ENCODE measurements at regions not wholly inside any gene's neighbourhood (a gene's known extent, or its start where the extent isn't known, plus 50 kb on each side); places are given as distances from the start of the nearest gene placed in this dataset.

DNA sequence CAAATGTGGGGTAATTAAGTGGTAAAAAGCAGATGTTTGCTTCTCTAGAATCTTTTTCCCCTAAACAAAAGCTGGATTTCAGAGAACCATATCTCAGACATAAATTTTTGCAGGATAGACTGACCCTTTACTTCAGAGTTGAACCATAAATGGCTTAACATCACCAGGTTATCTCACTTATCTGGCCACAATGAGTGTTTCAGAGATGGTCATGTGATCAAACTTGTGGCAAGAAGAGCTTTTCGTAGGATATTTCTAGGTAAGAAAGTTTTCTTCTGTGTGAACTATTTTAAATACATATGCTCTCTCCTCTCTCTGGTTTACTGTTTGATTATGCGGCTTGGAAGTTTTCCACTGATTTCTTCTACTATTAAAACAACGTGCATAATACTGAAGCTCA lies 270.2 kb upstream of the TFAP2D start:
- intact Hi-C loops (cut with DNase I; ENCODE audit: low total_unique reads) (no loop called here), in situ Hi-C loops (cut with MboI; ENCODE audit: low sequenced_read_pairs in 4 of 4) (no loop called here)
- H3K4me1 ChIP-seq: no peaks in the 10 kb centered on the region
- DNase-seq (no peak), ATAC-seq (no peak)
- H3K9me3 ChIP-seq: no peaks in the 10 kb centered on the region
- H3K27me3 ChIP-seq: no peaks in the 10 kb centered on the region
- no peak overlapping the region for H3K4me3 ChIP-seq
- TF ChIP-seq, protein P1, sequence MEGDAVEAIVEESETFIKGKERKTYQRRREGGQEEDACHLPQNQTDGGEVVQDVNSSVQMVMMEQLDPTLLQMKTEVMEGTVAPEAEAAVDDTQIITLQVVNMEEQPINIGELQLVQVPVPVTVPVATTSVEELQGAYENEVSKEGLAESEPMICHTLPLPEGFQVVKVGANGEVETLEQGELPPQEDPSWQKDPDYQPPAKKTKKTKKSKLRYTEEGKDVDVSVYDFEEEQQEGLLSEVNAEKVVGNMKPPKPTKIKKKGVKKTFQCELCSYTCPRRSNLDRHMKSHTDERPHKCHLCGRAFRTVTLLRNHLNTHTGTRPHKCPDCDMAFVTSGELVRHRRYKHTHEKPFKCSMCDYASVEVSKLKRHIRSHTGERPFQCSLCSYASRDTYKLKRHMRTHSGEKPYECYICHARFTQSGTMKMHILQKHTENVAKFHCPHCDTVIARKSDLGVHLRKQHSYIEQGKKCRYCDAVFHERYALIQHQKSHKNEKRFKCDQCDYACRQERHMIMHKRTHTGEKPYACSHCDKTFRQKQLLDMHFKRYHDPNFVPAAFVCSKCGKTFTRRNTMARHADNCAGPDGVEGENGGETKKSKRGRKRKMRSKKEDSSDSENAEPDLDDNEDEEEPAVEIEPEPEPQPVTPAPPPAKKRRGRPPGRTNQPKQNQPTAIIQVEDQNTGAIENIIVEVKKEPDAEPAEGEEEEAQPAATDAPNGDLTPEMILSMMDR (IDR thresholded peaks at IDR 0.05 in 4 of 5, conservative IDR thresholded peaks at IDR 0.05 in 1 of 5): no peak
- no peak for TF ChIP-seq POLR2A (IDR thresholded peaks at IDR 0.05)
- no peak overlapping the region for H3K27ac ChIP-seq
- no peaks in the 10 kb centered on the region for H3K36me3 ChIP-seq

DNA sequence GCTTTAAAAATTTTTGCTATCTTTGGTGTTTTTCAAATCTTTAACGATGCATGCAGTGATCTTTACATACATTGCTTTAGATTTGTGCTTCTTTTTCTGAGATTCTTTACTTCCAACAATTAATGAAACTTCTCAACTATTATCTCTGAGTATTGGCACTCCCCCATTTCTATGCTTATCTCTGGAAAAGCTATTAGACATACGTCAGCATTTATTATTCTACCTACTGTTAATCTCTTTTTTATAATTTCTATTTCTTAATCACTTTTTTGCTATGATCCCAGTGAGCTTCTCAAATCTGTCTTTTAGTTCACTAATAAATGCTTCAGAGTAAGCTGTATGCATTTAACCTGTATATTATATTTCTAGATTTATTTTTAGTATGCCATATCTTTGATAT lies 264.2 kb upstream of the TFAP2D start:
- Histone ChIP-seq H3K27me3 (no peaks in the 10 kb centered on the region), H3K4me1 (no peaks in the 10 kb centered on the region), H3K27ac (no peak overlapping the region), H3K36me3 (no peaks in the 10 kb centered on the region), H3K4me3 (no peak overlapping the region), H3K9me3 (no peaks in the 10 kb centered on the region)
- TF ChIP-seq, protein P1 (IDR thresholded peaks at IDR 0.05 in 4 of 5, conservative IDR thresholded peaks at IDR 0.05 in 1 of 5): no peak
- no peak for TF ChIP-seq POLR2A (IDR thresholded peaks at IDR 0.05)
- in situ Hi-C loops (cut with MboI; ENCODE audit: low sequenced_read_pairs in 4 of 4): no loop called here
- ATAC-seq (no peak), DNase-seq (no peak)
- intact Hi-C loops (cut with DNase I; ENCODE audit: low total_unique reads): no loop called here

- TF ChIP-seq POLR2A (IDR thresholded peaks at IDR 0.05): no peak
- TF ChIP-seq, protein P1 (IDR thresholded peaks at IDR 0.05 in 4 of 5, conservative IDR thresholded peaks at IDR 0.05 in 1 of 5): no peak
- in situ Hi-C loops (cut with MboI; ENCODE audit: low sequenced_read_pairs in 4 of 4) (no loop called here), intact Hi-C loops (cut with DNase I; ENCODE audit: low total_unique reads) (no loop called here)
- DNase-seq: no peak
- Histone ChIP-seq H3K27me3 (no peaks in the 10 kb centered on the region), H3K27ac (no peak overlapping the region), H3K36me3 (no peaks in the 10 kb centered on the region), H3K4me3 (no peak overlapping the region), H3K4me1 (no peaks in the 10 kb centered on the region), H3K9me3 (no peaks in the 10 kb centered on the region)
- no peak for ATAC-seq
Measured at GRCh38 chr6:50451826-50452400, 261.4 kb upstream of the TFAP2D start.

DNA sequence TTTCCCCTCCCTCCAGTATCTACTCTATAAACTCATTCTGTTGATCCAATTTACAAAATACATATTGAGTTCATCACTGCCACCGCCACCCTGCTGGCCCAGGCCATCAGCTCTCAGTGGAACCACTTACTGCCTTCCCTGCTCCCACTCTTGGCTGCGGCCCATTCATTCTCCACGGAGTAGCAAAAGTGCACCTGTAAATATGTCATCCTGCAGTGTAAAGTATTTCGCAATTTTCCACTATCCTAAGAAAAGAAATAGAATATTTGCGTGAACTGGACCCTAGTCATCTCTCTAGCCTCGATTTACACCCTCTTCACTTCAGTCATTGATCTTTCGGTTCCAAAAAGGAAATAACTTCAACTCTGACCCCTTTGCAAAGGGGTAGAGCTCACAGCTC lies 258.3 kb upstream of the TFAP2D start:
- in situ Hi-C loops (cut with MboI; ENCODE audit: low sequenced_read_pairs in 4 of 4) (no loop called here), intact Hi-C loops (cut with DNase I; ENCODE audit: low total_unique reads) (no loop called here)
- Histone ChIP-seq H3K4me1 (no peaks in the 10 kb centered on the region), H3K27ac (no peak overlapping the region), H3K4me3 (no peak overlapping the region), H3K9me3 (no peaks in the 10 kb centered on the region), H3K36me3 (no peaks in the 10 kb centered on the region), H3K27me3 (no peaks in the 10 kb centered on the region)
- TF ChIP-seq, protein P1 (IDR thresholded peaks at IDR 0.05 in 4 of 5, conservative IDR thresholded peaks at IDR 0.05 in 1 of 5): no peak
- TF ChIP-seq POLR2A (IDR thresholded peaks at IDR 0.05): no peak
- ATAC-seq (no peak), DNase-seq (no peak)

DNA sequence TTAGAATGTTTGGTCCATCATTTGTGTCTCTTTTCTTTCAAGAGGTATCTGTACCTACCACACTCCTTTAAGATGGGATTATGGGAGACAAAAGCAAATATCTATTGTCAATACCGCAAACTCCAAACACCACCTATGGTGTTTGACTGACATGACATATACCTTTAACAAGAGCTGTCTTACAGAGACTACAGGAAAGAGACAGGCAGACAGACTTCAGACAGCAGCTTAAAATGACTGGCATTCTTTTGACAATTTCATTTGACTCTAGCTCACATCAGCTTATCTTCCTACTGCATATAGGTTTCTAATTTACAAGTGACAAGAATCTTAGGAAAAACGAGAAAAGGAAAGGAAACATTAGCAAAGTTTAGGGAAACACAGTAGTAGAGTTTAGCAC lies 256.0 kb upstream of the TFAP2D start:
- no peak overlapping the region for H3K27ac ChIP-seq
- DNase-seq: no peak
- TF ChIP-seq, protein P1 (IDR thresholded peaks at IDR 0.05 in 4 of 5, conservative IDR thresholded peaks at IDR 0.05 in 1 of 5): no peak
- TF ChIP-seq POLR2A (IDR thresholded peaks at IDR 0.05): no peak
- ATAC-seq: no peak
- intact Hi-C loops (cut with DNase I; ENCODE audit: low total_unique reads): no loop called here
- in situ Hi-C loops (cut with MboI; ENCODE audit: low sequenced_read_pairs in 4 of 4): no loop called here
- H3K36me3 ChIP-seq: no peaks in the 10 kb centered on the region
- no peak overlapping the region for H3K4me3 ChIP-seq
- H3K9me3 ChIP-seq: no peaks in the 10 kb centered on the region
- no peaks in the 10 kb centered on the region for H3K4me1 ChIP-seq
- H3K27me3 ChIP-seq: no peaks in the 10 kb centered on the region
